Stimulated activated CD4-positive, alpha-beta T cell treated with anti-CD3 and anti-CD28 coated beads, Interleukin-2, amount 100 ng/mL, for 48 hours (primary cell): ENCODE measurements at regions not wholly inside any gene's neighbourhood (a gene's known extent, or its start where the extent isn't known, plus 50 kb on each side); places are given as distances from the start of the nearest gene placed in this dataset.

Experiments
- DNase-seq, 2 donors: peaks; one replicate each; pipeline ENCODE4 v3.0.0-alpha.2; 2020

GRCh38 chr2:106981491-106981890 is 95.5 kb upstream of the ST6GAL2 start:
- no peak for DNase-seq

GRCh38 chr2:106982350-106982749 is 96.4 kb upstream of the ST6GAL2 start:
- DNase-seq = no peak

GRCh38 chr2:106983305-106983704 is 97.3 kb upstream of the ST6GAL2 start:
- no peak for DNase-seq

GRCh38 chr2:106988361-106988760 is 102.4 kb upstream of the ST6GAL2 start:
- DNase-seq = no peak

- no peak for DNase-seq
Observed at GRCh38 chr2:106990297-106990696, 104.3 kb upstream of the ST6GAL2 start.

GRCh38 chr2:106991866-106992265 is 105.9 kb upstream of the ST6GAL2 start:
- DNase-seq = no peak

- no peak for DNase-seq
Observed at GRCh38 chr2:106995556-106995955, 109.6 kb upstream of the ST6GAL2 start.

GRCh38 chr2:106996171-106996769 is 110.3 kb upstream of the ST6GAL2 start:
- DNase-seq = no peak

- DNase-seq = no peak
Observed at GRCh38 chr2:106997204-106997603, 111.2 kb upstream of the ST6GAL2 start.

GRCh38 chr2:107001062-107001461 is 115.1 kb upstream of the ST6GAL2 start:
- DNase-seq = no peak

- DNase-seq = no peak
Observed at GRCh38 chr2:107001551-107001950, 115.6 kb upstream of the ST6GAL2 start.

- no peak for DNase-seq
Observed at GRCh38 chr2:107001964-107002696, 116.2 kb upstream of the ST6GAL2 start.

GRCh38 chr2:107002735-107003134 is 116.8 kb upstream of the ST6GAL2 start:
- DNase-seq = no peak

- no peak for DNase-seq
Observed at GRCh38 chr2:107005853-107006252, 119.9 kb upstream of the ST6GAL2 start.

GRCh38 chr2:107006836-107007235 is 120.9 kb upstream of the ST6GAL2 start:
- DNase-seq = no peak

- DNase-seq = no peak
Observed at GRCh38 chr2:107007927-107008326, 122.0 kb upstream of the ST6GAL2 start.

GRCh38 chr2:107008843-107009242 is 122.9 kb upstream of the ST6GAL2 start:
- no peak for DNase-seq

- no peak for DNase-seq
Observed at GRCh38 chr2:107009275-107009674, 123.3 kb upstream of the ST6GAL2 start.

- DNase-seq = no peak
Observed at GRCh38 chr2:107012714-107013306, 126.8 kb upstream of the ST6GAL2 start.

GRCh38 chr2:107013884-107014283 is 127.9 kb upstream of the ST6GAL2 start:
- no peak for DNase-seq

- no peak for DNase-seq
Observed at GRCh38 chr2:107018366-107018765, 132.4 kb upstream of the ST6GAL2 start.

- no peak for DNase-seq
Observed at GRCh38 chr2:107020392-107020791, 134.4 kb upstream of the ST6GAL2 start.

GRCh38 chr2:107024269-107024668 is 138.3 kb upstream of the ST6GAL2 start:
- no peak for DNase-seq

GRCh38 chr2:107025291-107025857 is 139.4 kb upstream of the ST6GAL2 start:
- DNase-seq = no peak
